OCI-LY7 (cell line): ENCODE measurements at regions not wholly inside any gene's neighbourhood (a gene's known extent, or its start where the extent isn't known, plus 50 kb on each side); places are given as distances from the start of the nearest gene placed in this dataset.

Source experiments
- EZH2phosphoT487 ChIP-seq: fragments of 200-600 bp; sonication (generic); IDR thresholded peaks from 2 replicates; pipeline ENCODE4 v1.6.1; 2018; ENCODE audit warnings: low read depth, borderline replicate concordance, mild to moderate bottlenecking, mixed run types, antibody characterized with exemption, low read length, moderate library complexity, mixed read lengths
- TF ChIP-seq, protein P1 (sequence below): fragments of 200-600 bp; sonication (generic); conservative IDR thresholded peaks from 2 replicates; pipeline ENCODE4 v1.5.1; 2014; ENCODE audit warnings: mild to moderate bottlenecking, antibody characterized with exemption, low read length, moderate library complexity, mixed read lengths

DNA sequence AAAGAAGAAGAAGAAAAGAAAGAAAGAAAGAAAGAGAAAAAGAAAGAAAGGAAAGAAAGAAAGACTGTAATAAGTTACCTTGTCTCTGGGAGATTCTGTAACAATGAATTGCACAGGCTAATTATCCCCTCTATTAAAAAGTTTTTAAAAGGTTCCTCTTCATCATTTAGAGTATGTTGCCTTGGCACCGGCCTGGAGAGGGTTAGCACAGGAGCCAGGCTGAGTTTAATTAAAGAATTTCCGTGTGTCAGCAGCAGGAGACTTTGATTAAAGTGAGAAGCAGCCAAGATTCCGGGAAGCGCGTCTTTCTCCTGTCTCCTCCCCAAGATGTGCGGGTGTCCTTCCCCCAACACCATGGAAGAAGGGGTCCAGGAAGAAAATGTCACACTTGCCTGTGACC lies 92.8 kb upstream of the ETV6 start:
- TF ChIP-seq, protein P1, sequence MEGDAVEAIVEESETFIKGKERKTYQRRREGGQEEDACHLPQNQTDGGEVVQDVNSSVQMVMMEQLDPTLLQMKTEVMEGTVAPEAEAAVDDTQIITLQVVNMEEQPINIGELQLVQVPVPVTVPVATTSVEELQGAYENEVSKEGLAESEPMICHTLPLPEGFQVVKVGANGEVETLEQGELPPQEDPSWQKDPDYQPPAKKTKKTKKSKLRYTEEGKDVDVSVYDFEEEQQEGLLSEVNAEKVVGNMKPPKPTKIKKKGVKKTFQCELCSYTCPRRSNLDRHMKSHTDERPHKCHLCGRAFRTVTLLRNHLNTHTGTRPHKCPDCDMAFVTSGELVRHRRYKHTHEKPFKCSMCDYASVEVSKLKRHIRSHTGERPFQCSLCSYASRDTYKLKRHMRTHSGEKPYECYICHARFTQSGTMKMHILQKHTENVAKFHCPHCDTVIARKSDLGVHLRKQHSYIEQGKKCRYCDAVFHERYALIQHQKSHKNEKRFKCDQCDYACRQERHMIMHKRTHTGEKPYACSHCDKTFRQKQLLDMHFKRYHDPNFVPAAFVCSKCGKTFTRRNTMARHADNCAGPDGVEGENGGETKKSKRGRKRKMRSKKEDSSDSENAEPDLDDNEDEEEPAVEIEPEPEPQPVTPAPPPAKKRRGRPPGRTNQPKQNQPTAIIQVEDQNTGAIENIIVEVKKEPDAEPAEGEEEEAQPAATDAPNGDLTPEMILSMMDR = no peak
- TF ChIP-seq EZH2phosphoT487 = no peak
